SK-MEL-5 (cell line): ENCODE measurements at regions not wholly inside any gene's neighbourhood (a gene's known extent, or its start where the extent isn't known, plus 50 kb on each side); places are given as distances from the start of the nearest gene placed in this dataset.

Experiments used
- DNase-seq: peaks from one replicate; pipeline ENCODE4 v3.0.0-alpha.2; 2016; ENCODE audit warnings: low read depth, low spot score
- in situ Hi-C: cut with HindIII; loops from 2 replicates; pipeline ENCODE4 v1.10.0; 2016; ENCODE audit warnings: low sequenced_read_pairs, high pct_unique_total_duplicates, low pct_unique_long_range_greater_than_20kb

DNA sequence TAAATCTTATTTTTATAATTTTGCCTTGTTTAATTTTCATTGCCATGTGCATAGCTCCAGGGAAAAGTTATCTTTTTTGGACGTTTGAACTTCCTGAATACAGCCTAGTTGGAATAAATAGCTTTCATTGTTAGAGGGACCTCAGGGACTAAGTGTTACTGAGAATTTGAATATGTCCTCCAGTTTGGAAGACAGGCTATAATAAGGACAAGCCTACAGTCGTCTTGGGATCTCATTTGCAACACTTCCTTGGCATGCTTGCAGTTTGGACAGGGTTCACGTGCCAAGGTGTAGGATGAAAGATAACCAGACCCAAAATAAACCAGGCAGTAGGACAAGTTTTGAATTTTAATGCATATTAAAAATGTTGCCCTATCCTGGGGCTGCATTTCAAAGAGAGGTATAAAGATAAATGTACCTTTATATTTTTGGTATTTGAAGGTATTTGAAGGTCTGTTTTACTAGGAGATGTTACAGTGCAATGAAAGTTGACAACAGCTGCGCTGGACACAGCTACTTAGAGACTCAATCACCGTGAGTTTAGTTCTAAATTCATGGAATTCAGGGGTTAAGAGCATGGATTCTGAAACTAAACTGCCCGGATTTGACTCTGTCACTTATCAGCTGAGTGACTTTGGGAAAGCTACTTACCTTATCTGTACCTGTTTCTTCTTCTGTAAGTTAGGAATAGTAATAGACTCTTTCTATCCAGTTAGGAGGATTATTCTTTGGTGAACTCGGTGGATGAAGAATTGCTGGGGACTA, 134.1 kb downstream of the ACTBL2 start:
- in situ Hi-C loops: no loop called here
- peak; percentile 62 for DNase-seq

DNA sequence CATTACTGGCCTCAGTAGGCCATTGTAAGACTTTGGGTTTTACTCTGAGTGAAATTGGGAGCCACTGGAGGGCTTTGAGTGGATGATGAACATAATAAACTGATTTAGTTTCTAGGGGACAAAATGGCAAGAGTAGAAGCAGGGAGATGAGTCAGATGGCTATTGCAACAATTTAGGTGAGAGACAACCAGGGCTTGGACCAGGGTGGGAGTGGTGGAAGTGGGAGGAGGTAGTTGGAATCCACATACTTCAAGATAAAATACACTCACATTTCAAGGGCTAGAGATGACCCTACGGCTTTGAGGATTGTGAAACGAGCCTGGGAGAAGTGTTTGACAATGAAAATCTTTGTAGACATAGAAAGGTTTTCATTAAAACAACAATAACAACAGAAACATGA, 136.3 kb downstream of the ACTBL2 start:
- in situ Hi-C loops: no loop called here
- DNase-seq: no peak

GRCh38 chr5:57341380-57341979, 141.1 kb downstream of the ACTBL2 start:
- no peak for DNase-seq
- in situ Hi-C loops: no loop called here

- in situ Hi-C loops: no loop called here
- DNase-seq: no peak
Measured at GRCh38 chr5:57340681-57341080, 141.9 kb downstream of the ACTBL2 start.

DNA sequence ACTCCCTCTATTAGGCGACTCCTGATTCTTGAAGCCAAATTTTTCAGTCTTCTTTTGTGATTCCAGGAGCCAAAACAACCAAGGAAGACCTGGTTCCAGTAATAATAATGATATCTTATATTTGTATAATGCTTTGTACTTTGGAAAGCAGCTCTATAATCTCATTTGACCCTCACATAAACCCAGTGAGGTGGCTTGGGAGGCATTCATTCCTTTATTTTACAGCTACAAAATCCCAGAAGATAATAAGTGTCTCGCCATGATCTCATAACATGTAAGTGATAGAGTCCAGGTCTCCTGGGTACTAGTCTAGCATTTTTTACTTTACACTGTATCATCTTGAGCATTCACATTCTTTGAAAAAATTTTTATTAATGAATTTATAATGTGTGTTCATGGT, 143.1 kb downstream of the ACTBL2 start:
- in situ Hi-C loops: no loop called here

GRCh38 chr5:57338868-57339340, 143.7 kb downstream of the ACTBL2 start:
- DNase-seq: peak; percentile 26
- in situ Hi-C loops: no loop called here

More for the DNA sequence above, 143.1 kb downstream of the ACTBL2 start:
- DNase-seq: no peak

GRCh38 chr5:57338068-57338867, 144.3 kb downstream of the ACTBL2 start:
- in situ Hi-C loops: no loop called here
- DNase-seq: peak; percentile 87

GRCh38 chr5:57335092-57335660, 147.4 kb downstream of the ACTBL2 start:
- in situ Hi-C loops: no loop called here
- DNase-seq: no peak

GRCh38 chr5:57334475-57334874, 148.1 kb downstream of the ACTBL2 start:
- in situ Hi-C loops: no loop called here
- DNase-seq: no peak

DNA sequence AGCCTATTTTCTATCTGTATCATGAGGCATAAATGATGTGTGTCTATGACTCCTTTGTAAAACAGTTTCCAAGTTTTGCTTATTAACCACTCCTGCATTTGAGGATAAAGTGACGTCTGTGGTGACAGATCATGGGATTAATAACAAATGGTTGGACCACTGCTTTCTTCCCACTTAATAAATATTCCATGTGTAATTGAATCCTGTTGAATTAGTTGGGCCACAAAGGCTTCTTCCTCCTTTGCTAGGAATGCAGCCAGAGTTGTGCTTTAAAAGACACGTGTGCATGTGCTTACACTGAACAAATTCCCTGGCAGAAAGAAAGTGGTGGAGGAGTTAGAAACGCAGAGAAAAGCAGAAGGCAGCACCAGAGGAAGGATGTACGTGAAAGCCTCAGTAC, 150.2 kb downstream of the ACTBL2 start:
- DNase-seq: no peak
- in situ Hi-C loops: no loop called here

GRCh38 chr5:57327561-57328367, 153.9 kb downstream of the GPBP1 start:
- no peak for DNase-seq
- in situ Hi-C loops: no loop called here

DNA sequence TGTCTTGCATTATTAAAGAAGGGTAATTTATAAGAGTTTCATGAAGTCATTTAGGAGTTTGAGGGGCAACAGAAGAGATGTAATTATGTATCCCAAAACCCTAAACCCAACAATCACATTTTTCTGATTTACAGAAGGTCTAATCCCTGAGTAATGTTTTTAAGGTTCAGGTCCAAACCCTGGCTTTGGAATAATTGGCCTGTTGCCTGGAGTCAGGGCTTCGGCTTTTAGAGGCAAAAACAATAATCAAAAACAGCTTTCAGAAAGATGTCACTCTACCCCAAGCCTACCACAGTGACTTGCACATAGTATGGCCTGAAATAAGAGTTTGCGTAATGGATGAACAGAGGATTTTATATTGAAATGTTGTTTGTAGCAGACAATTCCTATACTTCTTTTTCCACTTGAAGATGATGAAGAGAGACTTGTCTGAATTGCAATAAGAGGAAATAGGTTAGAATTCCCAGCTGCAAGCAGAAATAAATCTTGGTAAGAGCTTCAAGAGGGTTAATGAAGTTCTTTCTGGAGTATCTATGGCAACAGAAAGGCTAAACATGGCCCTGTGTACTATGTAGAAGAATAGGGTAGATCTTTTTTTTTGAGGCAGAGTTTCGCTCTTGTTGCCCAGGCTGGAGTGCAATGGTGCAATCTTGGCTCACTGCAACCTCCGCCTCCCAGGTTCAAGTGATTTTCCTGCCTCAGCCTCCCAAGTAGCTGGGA, 152.0 kb downstream of the GPBP1 start:
- no peak for DNase-seq
- in situ Hi-C loops: no loop called here

DNA sequence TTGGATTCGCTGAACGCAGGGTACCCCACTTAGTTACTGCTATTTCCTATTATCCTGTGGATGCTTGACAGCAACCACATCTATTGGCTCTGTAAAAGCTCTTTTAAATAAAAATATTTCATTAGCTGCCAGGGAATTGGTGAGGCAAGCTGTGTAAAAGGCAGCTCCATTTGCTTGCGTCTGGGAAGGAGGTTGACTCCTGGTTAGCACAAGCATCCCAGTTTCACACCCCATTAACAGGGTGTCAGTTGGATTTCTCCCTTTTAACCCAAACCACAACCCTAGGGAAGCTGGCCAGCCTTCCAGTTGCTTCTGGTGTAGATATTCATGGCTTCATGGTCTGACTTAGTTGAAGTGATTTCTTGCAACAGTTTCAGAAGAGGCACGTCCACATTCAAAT, 151.0 kb downstream of the GPBP1 start:
- DNase-seq: no peak
- in situ Hi-C loops: no loop called here

DNA sequence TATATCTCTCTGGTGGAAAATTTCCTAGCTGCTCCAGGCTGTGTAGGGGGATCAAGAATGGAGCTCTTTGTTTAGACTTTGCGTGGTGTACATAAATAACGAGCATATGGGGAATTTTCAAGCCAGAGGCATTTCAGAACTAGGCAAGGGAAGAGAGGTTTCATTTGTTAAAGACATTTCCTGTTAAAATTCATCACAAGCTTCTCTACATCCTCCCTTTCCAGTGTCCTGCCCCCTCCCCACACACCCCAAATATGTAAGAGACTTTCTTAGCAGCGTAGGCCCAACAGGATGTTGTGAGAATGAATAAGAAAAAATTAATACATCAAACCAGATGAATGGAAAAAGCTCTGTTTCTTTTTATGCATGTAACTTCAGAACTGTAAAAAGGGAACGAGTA, 150.3 kb downstream of the GPBP1 start:
- in situ Hi-C loops: no loop called here
- DNase-seq: peak; percentile 99

DNA sequence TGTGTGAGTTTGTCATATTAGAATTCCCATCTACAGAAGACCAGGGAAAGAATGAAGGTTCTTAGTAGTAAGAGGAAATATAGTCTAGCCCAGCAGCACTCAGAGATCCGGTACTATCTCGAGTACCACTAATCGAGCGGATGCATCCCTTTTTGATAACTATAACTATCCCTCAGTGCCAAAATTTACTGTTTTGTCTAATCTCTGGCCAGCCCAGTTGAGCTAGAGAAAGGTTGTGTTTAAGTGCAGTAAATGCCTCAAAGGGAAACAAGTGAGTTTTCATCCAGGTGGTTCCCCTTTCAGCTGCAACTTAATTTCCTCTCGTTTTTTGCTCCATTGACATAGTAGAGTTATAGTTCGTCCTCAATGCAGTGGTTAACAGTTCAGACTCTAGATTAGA, 146.7 kb downstream of the GPBP1 start:
- no peak for DNase-seq
- in situ Hi-C loops: no loop called here

- DNase-seq: no peak
- in situ Hi-C loops: no loop called here
Measured at GRCh38 chr5:57319628-57320027, 145.8 kb downstream of the GPBP1 start.

- in situ Hi-C loops: no loop called here
- no peak for DNase-seq
Measured at GRCh38 chr5:57318251-57318650, 144.4 kb downstream of the GPBP1 start.
